PFSK-1 (cell line): ENCODE measurements at regions not wholly inside any gene's neighbourhood (a gene's known extent, or its start where the extent isn't known, plus 50 kb on each side); places are given as distances from the start of the nearest gene placed in this dataset.

Experiments
- FOXP2 ChIP-seq: optimal IDR thresholded peaks from 2 replicates; pipeline ENCODE3; 2011; ENCODE audit warnings: borderline replicate concordance, control low read depth, inconsistent platforms; ENCODE audit not compliant: insufficient read depth; ENCODE audit errors: extremely low read length, extremely low read depth
- POLR2AphosphoS5 ChIP-seq: IDR thresholded peaks from 2 replicates; pipeline ENCODE4 v1.6.1; 2012; ENCODE audit warnings: low read depth, mild to moderate bottlenecking, control low read depth, low read length, moderate library complexity
- REST ChIP-seq, 2 experiments: IDR thresholded peaks; 2 replicates each; pipeline versions ENCODE4 v1.6.1 to v1.8.0; 2011 to 2012; ENCODE audit warnings: low read depth in 2 of 2, low read length in 2 of 2, control low read depth in 1 of 2, inconsistent platforms in 1 of 2, mild to moderate bottlenecking in 1 of 2, moderate library complexity in 1 of 2; ENCODE audit not compliant: insufficient read depth in 1 of 2
- SIN3A ChIP-seq: IDR thresholded peaks from 2 replicates; pipeline ENCODE4 v1.6.1; 2012; ENCODE audit warnings: mild to moderate bottlenecking, low read length, moderate library complexity, borderline replicate concordance; ENCODE audit not compliant: insufficient read depth
- TAF1 ChIP-seq: IDR thresholded peaks from 2 replicates; pipeline ENCODE4 v1.6.1; 2012; ENCODE audit warnings: low read length, control low read depth, borderline replicate concordance; ENCODE audit not compliant: insufficient read depth

DNA sequence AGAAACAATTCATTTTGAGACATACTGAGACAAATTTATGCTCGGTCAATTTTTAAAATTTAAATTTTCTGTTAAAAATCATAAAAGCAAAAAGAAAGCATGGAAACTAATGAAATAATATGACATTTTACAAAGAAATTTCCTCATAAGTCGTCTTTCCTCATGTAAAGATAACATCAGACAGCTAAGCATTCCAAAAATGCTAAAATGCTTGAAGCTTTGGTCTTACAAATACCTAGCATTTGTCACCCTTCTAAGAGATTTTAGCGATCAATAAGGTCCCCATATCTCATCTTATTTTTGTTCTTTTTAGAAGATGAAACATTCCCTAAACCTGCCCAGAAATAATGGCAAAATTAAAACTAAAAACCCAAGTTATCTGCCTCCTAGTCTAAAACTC, 68.5 kb upstream of the FREM2 start:
- TF ChIP-seq SIN3A (no peak), POLR2AphosphoS5 (no peak), TAF1 (no peak), REST (IDR thresholded peaks at IDR 0.05; ENCODE audit: insufficient read depth in 1 of 2, low read depth in 2 of 2, low read length in 2 of 2) (no peak), FOXP2 (no peak)
